HG02642 (cell line): ENCODE measurements at regions not wholly inside any gene's neighbourhood (a gene's known extent, or its start where the extent isn't known, plus 50 kb on each side); places are given as distances from the start of the nearest gene placed in this dataset.

Source experiments
- ATAC-seq: cut with Tn5 transposase; IDR thresholded peaks from one replicate; pipeline ENCODE4 v1.9.1; 2021; ENCODE audit warnings: mild to moderate bottlenecking; ENCODE audit not compliant: unreplicated experiment, poor library complexity

DNA sequence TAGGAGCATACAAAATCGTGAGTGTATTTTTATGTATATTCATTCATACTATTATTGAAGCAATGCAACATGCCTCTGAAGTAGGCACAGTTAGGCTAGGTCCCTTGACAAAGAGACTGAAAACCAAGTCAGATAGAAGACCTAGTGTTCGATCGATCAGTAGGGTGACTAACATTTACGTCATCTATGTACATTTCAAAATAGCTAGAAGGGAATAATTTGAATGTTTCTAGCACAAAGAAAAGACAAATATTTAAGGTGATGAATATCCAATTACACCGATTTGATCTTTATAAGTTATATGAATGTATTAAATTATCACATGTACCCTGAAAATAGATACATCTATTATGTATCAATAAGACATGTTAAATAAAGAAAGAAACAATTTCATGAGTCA is 610.1 kb downstream of the TOX3 start:
- ATAC-seq, result no peak

DNA sequence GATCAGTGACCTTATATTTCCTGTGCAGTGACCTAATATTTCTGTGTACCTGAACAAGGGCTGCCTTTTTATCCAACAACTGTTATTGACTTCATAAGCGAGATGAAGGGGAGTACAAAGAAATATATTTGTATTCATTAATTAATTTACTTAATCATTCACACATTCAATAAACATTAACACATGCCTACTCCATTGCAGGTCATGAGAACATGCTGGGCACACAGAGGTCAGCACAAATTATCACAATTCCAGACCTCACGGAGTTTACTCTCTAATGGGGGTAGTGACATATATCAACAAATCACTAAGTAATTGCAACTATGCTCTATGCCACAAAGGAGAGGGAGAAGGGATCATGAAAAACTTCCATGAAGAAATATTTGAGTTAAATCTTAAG is 614.6 kb downstream of the TOX3 start:
- no peak for ATAC-seq

DNA sequence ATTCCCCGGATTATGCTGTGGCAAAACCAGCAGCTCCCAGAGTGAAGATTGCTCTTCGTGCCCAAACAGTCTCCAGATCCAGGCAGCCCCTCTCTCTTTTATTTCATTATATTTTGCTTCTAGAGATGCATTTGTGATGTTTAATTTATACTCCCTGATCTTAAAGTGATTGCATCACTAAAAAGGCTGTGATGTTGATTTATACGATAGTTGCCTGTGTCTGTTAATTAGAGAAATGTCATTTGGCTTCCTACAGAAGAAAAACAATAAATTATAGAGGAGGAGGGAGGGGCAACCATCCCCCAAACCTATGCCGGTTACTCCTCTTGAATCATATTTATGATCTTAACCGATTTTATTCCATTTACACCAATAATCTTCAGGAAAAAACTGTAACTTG is 615.3 kb downstream of the TOX3 start:
- no peak for ATAC-seq

DNA sequence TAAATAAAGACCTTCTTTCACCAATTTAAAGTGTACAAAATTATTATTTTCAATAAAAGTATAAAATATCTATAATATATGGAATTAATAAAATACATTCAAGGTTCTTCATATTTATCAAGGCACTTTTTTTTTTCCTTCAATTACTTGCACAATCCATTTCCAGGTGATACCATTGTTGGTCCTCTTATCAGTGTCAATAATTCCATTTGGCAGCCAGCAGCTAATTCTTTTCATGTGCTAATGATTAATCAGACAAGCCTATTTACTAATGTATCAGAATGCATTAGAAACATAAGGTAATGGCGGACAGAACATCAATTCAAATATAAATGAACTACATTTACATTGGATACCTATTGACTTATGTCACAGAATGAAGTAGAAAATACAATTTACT is 622.2 kb downstream of the TOX3 start:
- ATAC-seq, result no peak

DNA sequence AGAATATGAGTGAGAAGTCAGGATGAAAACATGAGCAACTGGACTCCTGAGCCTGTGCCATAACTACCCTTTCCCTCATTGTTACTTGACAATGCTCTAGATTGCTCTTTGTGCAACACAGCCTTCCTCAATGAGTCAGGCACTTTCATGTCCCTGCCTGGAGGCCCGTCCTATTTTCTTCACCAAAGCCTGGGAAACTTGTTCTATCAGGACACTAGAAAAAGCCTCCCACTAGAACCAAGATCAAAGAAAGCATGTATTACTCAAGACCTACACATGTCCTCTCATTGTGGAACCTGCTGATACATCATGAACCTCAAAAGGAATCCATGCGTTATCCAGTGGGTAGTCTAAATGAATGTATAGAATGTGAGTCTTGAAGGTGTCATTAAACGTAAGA is 624.5 kb downstream of the TOX3 start:
- ATAC-seq, result no peak

DNA sequence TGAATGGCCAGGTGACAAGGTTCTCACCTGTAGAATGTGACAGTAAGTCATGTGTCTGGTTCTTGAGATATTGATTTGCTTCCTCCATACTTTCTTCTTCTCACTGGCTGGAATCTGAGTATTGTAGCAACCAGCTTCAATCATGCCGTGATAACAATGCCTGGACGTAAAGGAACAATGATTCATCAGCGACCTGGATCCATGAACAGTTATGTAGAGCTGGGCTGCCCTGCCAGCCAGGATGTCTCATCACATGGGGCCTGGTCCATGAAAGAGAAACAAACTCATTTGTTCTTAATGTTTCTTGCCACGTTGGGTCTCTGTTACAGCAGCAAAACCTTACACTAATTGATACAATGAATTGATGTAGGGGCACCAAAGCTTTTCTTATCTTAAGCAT is 627.2 kb downstream of the TOX3 start:
- no peak for ATAC-seq

DNA sequence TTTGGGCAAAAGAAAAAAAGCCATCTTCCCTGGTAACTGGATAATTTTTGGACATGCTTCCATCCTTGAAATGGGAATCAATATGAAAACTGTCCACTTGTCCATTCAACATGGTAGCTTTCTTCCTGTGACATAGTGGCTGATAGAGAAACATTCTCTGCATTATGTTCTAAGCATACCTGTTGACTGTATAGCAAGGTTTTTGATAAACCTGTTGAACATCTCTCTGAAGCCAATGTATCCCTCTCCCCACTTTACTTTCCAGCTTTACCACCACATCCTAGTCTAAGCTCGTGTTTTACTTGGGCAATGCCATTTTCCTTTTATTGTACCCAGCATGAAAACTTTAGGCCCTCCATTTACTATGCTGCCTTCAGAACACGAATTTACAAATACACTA is 630.1 kb downstream of the TOX3 start:
- no peak for ATAC-seq

DNA sequence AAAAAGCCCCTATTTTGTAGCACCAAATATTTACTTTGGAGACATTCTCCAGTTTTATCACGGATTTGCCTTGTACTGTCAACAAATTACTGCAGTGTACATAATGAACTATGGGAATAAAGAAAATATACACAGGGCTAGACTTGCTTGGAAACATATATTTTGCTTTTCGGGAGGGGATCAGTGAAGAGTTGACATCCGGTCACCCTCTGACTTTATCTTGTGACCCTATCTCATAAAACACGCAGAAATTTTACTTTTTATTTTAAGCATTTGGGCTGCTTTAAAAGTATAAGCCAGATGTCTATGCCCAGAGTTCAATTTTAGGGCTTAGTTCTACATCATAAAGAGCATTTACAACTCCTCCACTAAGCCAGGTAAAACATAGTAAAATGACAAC is 630.7 kb downstream of the TOX3 start:
- ATAC-seq, result no peak

DNA sequence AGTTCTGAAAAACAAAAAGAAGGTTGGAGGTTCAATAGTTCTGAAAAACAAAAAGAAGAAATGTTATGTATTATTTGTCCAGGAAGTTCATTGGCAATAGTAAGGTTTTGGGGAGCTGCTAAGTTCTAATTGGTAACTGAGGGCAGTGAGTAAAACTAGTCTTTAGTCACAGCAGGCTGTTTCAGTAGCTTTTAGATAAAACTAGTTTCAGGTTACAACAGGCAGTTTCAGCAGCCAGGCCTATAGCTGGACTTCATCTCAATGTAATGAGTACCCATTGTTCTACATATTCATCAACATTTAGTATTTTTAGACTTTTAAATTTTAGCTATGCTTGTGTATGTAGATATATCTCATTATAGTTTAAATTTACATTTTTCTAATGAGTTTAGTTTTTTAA is 639.3 kb downstream of the TOX3 start:
- ATAC-seq, result no peak

DNA sequence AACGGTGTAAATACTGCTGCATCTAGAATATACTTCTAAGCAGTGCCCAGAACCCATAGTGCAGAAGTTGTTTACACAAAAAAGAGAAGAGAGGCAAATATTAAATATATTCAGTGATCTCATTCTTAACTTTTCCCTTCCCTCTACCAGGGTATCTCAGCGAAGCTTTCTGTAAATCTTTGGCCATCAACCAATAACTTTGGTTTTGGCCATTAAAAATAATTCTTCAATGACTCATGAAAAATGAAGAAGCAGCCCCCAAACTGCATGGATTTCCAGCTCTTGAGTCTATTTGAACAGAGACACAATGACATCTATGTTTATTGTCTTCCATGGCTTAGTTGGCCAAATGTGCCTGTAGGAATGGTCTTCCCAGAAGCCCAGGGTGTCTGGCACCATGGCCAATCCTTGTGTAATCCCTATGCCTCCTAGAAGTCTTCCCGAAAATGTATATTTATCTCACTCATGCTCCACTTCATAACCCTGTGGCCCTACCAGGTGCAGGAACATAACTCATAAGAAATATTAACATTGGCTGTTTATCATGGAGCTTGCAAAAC is 646.6 kb downstream of the TOX3 start:
- no peak for ATAC-seq

DNA sequence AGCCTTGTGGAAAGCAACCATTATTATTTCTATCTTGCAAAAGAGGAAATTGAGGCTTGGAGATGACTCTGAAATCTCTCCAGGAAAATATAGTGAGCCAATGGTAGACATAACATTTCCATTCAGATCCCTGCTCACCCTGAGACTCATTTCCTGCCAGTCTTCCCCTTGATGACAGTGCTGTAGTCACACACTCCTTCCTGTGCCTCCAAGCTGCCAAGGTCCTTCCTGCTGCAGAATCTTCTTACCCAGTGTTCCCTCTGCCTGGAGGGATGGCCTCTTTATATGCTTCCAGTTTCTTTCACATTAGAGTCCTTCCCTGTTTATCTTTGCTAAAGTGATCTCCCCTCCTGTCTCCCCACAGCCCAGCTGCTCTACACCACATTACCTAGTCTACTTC is 648.1 kb downstream of the TOX3 start:
- ATAC-seq, result no peak

DNA sequence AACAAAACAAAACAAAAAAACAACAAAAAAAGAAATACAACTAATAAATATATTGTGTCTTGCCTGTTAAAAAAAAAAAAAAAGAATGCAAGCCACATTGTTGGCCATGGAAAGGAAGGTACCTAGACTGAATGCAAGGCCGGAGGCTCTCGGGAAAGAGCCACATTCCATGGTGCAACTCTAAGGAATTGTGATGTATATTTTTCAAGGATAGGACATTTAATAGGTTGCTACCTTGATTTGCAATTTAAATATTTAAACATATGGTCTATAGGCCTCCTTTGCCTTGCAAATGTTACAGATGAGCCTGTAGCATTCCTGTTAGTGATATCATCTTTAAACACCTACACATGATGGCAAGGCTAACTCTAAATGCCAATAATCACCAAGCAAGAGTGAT is 650.9 kb downstream of the TOX3 start:
- no peak for ATAC-seq

DNA sequence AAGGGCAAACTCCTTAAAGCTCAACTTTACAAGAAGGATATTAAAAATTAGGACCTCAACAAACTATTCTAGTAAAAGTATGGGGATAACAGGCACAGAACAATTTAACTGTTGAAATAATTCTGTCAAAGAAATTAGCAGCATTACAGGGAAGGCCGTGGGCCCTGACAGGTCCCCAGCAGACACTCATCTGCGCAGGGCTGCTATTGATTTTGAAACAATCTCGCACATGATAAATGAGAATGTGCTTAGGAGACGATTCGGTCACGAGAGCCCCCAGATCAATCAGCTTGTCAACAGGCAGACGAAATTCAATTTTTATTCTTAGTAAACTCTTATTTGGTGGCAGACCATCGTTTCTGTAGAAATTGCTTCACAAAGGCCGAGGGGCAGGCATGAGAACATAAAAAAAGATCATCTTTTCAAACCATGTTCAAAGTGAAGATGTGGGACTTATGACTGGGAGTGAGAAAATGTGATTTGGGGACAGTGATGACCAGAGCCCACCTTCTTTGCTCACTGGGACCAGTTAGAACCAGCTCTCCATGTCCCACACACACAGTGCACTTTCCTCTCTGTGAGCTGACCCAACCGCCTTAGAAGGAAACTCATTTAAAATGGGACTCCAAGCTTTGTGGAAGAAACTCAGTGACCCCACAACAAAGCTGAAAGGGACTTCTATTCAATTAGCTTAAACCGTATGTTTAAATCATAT is 654.5 kb downstream of the TOX3 start:
- no peak for ATAC-seq

DNA sequence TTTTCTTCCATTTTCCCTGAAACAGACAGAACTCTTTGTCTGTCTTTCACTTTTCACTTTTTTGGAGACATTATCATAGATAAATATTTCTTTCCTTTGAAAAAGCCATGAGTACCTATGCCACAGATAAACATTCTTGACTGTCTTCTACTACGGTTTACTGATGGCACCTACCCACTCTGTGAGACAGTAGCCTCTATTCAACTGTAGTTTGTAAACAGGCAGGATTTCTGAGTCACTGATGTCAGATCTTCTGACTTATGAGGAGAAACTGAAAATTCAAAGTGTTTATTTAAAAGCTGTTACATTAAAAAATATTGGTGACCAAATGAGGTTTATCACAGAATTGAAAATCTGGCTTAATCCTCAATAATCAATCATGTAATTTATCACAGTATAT is 658.4 kb downstream of the TOX3 start:
- ATAC-seq, result no peak

DNA sequence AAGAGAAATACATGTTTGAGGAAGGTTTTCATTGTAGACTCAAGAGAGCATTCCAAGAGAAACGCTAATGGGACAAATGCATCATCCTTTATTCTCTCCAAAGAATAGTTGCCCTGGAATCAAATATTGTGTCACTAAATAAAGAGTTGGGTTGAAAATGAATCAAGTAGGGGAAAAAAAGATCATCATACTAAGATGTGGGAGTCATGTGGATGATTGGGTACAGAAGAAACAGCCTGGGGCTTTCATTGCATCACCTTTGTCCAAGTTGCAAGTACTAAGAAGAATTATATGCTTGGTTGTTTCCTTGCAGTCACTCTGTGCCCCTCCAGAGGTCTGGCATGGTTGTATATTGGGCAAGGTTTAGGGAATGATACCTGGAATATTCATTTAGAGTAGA is 658.9 kb downstream of the TOX3 start:
- ATAC-seq, result no peak

DNA sequence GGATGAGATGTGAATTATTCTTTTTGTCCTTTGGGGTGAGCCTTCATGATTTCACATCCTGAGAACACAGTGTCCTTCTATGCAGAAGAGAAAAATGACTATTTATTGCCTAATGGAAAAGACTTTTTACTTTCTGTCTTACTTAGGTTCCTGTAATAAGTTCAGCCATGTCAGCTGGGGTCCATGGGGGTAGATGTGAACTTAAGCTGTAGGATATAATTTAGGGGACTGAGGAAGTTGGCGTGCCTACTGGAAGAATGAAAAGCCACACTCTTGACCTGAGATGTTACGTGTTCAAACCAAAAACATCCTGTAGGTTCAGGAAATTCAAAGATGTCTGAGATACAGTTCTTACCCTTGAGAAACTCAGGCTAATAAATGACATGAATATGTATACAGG is 660.5 kb downstream of the TOX3 start:
- ATAC-seq, result no peak

DNA sequence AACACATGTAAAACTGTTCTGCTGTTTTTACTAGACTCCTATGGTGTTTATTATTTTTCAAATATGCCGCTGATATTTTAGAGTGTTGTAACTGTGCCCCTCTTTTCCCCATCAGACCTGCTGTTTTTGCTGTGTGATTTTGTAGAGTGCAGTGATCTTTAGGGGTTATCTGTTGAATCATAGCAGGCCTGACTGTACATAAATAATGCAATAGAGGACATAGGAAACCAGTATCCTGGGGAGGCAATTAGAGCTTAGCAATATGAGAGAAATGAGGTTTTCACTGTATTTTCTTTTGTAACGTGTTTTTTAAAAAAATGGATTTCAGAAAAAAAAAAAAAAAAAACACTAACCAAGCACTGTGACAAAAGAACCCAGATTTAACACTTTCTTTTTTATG is 662.2 kb downstream of the TOX3 start:
- no peak for ATAC-seq

DNA sequence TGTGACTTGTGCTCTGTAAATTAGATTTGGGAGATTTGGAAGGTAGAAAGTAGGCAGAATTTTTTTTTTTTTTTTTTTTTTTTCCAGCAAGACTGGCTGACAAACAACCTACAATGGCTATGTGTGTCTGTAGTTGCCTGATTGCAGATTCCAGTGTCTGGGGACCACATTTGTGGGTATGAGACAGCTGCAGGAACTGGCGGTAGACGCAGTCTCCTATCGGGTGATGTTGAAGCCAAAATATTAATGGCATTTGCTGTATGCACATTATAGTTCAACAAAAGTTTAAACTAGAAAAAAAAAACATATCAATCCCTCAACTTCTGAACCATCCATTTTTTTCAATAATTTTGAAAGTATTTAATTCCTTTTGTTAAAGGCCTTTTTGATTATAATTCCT is 665.2 kb downstream of the TOX3 start:
- ATAC-seq, result no peak

DNA sequence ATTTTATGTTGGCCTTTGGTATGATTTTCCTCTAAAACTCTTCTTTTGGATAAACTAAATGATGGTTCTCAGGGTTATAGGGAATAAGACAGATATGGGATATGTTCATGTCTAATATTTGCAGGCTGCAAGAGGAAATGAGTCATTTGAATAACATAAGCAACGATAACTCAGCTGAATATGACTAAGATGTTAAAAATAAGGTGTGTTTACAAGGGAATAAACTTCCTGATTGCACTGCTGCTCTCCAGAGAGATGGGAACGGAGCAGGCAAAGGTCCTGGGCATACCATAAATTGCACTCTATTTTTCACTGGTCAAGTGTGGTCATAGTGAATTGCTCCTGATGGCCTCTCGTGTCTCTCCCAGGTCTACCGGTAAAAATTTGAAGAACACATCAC is 666.2 kb downstream of the TOX3 start:
- ATAC-seq, result no peak

DNA sequence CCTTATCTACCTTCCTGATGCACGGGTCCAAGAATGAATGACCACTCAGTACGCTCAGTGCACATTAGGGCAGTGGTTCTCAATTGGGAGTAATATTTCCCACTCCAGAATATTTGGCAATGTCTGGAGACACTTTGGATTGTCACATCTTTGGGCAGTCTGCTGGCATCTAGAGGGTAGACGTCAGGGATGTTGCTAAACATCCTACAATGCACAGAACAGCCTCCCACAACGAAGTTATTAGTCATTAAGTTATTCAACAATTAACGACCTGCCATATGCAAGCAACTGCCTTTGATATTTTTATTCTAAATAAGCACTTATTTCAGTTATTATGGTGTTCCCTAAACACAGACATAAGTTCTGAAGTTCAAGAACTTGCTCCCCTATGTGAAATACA is 669.3 kb downstream of the TOX3 start:
- ATAC-seq, result no peak

DNA sequence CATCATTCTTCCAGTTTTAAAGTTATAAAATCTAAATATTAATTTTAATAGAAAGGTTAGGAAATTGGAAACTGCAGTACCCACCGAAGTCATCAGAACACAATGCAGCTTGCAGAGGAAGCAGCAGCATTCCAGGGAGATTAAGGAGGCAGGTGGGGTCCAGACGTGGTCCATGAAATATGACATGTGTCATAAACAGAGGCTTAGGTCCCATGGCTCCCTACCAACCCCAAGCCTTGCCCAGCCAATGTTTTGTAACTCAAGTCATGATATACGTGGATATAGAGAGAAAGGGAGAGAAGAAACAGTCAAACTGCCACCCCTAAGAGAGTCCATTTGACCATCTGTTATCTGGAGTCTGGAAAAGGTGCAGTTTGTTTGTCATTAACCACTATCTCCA is 670.0 kb downstream of the TOX3 start:
- no peak for ATAC-seq

DNA sequence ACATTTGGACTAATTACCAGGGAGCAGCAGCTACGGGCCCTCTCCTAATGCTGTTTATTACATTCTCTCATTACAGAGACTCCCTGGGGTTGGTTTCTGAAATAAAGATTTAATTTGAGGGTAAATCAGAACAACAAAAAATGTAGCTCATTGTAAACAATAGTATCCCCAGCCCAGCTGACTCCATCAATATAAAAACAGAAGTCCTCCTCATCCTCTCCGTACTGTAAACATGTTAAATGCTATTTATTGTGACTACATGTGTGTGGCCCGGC is 670.4 kb downstream of the TOX3 start:
- no peak for ATAC-seq
